SKM-1 (cell line): ENCODE measurements at regions not wholly inside any gene's neighbourhood (a gene's known extent, or its start where the extent isn't known, plus 50 kb on each side); places are given as distances from the start of the nearest gene placed in this dataset.
"Not testable (repeated sequence)": the region's sequence is repeated elsewhere in the genome, so short reads cannot be mapped to it uniquely, and the experiment has no call there.

ENCODE experiments used
- DNase-seq: peaks from one replicate; lab custom pipeline; 2025; ENCODE audit not compliant: unreplicated experiment; lab: John Stamatoyannopoulos, UW

DNA sequence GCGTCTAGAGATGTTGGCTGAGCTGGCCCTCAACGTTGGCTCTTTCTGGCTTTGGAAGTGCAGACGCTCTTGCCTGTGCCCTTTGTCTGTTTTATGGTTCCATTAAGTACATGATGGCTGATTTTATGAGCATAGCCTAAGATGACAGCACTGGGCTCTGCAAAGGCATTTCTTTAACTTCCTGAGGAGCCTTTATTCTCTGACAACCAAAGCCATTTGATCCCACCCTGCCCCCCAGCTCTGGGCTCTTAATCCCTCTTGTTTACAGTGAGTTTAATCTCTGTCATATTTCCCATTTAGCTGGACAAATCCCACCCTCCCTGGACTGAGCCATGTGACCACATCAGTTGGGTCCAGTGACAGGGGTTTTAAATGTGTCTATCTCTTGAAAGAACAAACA is 195.9 kb downstream of the ACKR3 start:
- DNase-seq = no peak

GRCh38 chr2:236766850-236767249 is 197.2 kb downstream of the ACKR3 start:
- no peak for DNase-seq

DNA sequence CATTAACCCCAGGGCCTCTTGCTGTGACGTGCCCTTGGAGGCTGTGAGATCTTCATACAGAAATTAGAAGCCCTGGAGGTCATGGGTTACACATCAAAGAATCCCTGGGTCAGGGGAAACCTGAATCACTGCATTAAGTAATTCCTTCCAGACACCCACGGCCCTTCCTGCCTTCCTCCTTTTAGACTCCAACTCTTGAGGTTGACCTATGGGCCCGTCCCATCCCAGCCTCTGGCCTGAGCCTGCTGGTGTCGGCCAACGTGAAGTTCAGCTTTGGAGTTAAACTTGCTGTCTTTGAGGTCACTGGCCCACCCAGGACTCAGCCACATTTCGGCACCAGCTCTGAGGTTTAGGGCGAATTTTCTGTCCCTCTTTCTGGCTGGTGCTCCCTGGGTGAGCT is 198.3 kb downstream of the ACKR3 start:
- no peak for DNase-seq

- no peak for DNase-seq
Observed at GRCh38 chr2:236768393-236769140, 198.9 kb downstream of the ACKR3 start.

- DNase-seq = no peak
Observed at GRCh38 chr2:236769981-236770671, 200.5 kb downstream of the ACKR3 start.

DNA sequence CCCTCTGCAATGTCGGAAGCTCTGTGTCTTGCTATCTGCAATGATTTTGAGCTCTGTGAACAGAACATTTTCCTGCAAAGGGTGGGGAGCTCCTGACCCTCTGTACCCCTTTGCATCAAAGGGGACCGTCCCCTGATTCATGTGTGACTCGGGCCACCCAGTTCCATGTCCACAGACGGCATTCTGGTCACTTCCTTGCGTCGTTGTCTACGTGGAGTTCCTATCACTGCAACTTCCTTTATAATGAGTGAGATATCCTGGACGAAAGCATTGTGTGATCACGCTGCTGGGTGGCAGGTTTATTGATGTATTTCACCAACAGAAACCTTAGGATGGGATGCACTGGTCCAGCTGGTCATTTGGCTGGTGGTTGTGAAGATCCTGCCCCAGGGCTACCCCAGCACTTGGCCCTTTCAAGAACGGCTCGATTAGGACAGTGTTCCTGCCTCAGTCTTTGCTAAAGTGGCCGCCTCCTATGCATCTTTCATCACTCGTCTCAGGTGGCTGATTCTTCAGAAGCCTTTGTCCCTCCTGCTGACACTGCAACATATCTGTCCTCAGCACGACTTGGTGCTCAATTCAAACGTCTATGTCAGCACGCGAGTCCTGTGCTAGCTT is 202.7 kb downstream of the ACKR3 start:
- DNase-seq = no peak

- no peak for DNase-seq
Observed at GRCh38 chr2:236773206-236773605, 203.6 kb downstream of the ACKR3 start.

- no peak for DNase-seq
Observed at GRCh38 chr2:236774171-236774570, 204.5 kb downstream of the ACKR3 start.

GRCh38 chr2:236775511-236775910 is 205.9 kb downstream of the ACKR3 start:
- no peak for DNase-seq

- DNase-seq = no peak
Observed at GRCh38 chr2:236776206-236776605, 206.6 kb downstream of the ACKR3 start.

DNA sequence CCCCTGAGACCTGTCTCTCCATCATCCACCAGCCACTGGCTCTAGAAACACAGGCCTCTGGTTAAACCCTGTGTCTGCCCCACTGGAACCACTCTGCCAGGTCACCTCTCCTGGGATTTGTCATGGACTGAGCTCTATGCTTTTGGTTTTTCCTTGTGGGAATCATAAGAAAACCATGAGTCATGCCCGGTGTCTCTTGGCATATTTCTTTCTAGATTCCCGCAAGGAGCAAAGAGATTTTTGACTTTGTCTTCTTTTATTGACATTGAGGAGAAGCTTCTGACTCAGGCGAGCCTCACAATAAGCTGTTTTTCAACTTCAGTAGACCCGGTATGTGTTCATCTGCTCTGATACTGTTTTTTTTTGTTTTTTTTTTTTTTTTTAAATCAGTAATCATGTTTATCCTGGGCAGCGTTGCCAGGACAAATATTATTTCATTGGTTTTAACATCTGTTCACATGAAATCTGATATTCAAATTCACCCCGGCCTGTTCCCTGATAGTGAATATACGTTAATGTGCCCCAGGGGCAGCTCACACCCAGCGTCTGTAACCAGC is 207.1 kb downstream of the ACKR3 start:
- DNase-seq = no peak

GRCh38 chr2:236777408-236777807 is 207.8 kb downstream of the ACKR3 start:
- no peak for DNase-seq

DNA sequence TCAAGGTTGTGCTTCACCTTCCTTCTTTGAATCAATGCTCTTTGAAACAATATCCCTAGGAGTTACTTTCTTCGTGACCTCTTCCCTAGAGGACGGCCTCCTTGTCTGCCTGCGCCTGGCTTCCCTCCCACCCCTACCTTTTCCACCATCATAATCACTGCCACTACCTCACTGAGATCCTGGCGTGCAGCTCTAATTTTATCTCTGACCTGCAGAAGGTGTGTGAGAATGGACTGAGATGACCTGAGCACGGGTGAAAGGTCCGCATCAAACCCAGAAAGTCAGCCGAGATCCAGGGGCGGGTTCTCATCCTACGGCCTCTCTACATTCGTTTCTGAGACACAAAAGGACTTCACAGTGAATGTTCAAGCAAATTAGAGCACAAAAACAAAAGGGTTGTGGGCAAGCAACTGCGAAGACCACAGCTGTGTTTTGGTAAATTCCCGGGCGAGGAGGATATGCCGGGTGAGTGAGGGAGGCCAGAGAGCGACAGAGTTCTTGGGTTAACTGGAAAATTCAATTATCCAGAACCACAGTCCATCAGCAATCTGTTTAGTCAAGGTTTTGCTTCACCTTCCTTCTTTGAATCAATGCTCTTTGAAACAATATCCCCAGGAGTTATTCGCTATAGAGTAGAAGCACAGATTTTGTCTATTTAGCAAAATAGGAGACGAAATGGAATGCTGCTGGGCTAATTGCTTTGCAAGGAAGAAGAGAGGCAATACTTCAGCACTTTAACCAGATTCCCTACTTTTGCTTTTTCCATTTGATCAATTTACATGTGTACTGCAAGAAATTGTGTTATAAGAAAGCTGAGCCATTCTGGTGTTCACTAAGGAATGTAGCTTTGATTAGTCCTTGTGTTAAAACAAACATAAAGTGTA is 212.6 kb downstream of the ACKR3 start:
- no peak for DNase-seq

DNA sequence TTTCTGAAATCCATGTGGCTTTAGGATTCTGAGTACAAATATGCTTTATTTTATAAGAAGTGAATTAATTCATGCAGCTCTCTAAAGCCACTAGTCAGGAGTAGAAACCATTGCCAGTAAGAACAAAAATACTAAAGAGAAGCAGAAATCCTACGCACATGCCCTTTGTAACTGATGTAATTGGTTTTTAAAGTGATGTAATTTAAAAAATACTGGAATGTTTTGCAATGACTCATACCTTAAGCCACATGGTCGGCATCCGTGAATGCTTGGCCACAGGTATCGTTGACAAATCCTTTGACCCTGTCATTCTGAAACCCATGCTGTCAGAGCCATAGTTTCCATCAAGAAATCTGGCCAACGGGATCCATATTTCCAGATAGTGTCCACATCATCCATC is 213.3 kb downstream of the ACKR3 start:
- no peak for DNase-seq

DNA sequence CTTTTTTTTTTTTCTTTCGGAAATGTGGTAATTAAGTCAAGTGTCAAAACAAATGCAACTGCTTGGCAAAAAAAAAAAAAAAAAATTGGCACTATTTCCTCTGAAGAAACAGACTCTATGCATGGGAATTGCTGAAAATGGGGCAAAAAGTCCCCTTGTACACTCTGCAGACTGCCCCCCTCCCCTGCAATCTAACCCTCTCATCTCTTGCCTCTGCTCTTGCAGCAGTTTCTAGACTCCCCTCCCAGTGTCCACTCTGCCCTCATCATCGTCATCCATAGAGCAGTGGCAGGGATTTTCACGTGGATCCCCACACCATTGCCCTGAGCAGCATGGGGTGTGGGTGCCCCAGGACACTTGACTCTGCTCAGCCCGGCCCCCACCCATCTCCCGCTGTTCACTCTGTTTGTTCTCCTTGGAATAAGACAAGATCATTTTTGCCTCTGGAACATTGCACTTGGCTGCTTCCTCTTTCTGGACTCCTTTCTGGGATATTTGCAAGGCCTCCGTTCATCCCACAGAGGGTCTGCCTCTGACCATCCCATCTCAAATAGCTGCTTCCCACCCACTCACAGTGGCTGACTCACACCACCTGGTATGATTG is 213.9 kb downstream of the ACKR3 start:
- no peak for DNase-seq

DNA sequence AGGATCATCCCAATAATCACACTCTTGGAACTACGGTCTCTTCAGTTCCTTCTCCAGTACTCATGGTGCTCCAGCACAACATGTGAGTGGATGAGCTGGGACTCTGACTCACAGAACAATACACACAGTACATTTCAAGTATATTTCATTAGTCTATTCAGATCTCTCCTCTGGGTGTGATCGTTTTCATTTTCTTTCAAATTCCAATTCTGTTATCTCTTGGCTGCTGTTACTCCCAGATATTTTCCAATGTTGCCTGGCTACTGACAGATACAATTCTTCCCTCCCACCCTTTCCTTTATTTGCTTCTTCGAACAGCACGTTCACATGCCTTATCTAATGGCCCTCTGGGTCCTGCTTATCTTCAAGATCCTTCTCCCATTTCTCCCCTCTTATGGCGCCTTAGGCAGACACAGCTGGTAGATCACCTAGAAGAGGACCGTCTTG is 216.0 kb downstream of the ACKR3 start:
- no peak for DNase-seq

GRCh38 chr2:236786751-236787150 is 217.1 kb downstream of the ACKR3 start:
- no peak for DNase-seq

DNA sequence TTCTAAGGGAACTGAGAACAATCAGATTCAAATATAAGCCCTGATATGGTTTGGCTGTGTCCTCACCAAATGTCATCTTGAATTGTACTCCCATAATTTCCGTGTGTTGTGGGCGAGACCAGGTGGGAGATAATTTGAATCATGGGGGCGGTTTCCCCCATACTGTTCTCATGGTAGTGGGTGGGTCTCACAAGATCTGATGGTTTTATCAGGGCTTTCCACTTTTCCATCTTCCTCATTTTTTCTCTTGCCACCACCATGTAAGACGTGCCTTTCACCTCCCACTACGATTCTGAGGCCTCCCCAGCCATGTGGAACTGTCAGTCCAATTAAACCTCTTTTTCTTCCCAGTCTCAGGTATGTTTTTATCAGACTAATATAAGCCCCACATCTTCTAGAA is 217.8 kb downstream of the ACKR3 start:
- not testable (repeated sequence) for DNase-seq

DNA sequence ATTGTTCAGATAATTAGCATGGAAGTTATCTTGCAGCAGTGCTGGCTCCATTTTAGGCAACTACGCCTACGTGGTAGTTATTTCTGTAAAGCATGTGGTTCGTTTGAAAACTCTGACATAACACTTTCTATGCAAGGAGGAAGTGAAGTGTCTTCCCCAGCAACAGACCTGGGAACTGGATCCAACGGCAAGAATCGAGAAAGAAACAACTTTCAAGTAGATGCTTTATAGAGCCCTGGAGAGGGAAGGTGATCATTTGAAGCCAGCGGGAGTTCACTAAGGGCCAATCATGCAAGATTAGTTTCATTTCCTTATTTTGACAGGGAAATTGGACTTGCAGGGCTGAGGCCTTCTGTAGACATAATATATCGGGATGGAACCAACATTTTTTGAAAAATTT is 218.3 kb downstream of the ACKR3 start:
- DNase-seq = peak; percentile 70

GRCh38 chr2:236790963-236791362 is 221.3 kb downstream of the ACKR3 start:
- no peak for DNase-seq
